Heart left ventricle (tissue), 16 donors: ENCODE measurements at regions not wholly inside any gene's neighbourhood (a gene's known extent, or its start where the extent isn't known, plus 50 kb on each side); places are given as distances from the start of the nearest gene placed in this dataset.

Experiments used
- ATAC-seq, 4 donors: fragments of 200-7000 bp; cut with Tn5 transposase; one replicate each; pipeline ENCODE4 v1.9.1; 2020 to 2022; ENCODE audit warnings: moderate library complexity in 4 of 4, mild to moderate bottlenecking in 3 of 4, moderate number of reproducible peaks in 1 of 4
- DNase-seq, 5 donors: peaks; one replicate each; pipeline ENCODE4 v3.0.0-alpha.2; 2020
- H3K27ac ChIP-seq, 12 donors: fragments of 200-600 bp; sonication (generic) in 4 of 12; one replicate each; pipeline versions ENCODE4 v1.5.0 to v1.8.0; 2016 to 2022; ENCODE audit warnings: mild to moderate bottlenecking in 2 of 12
- H3K27me3 ChIP-seq, 9 donors: fragments of 200-600 bp; sonication (generic) in 2 of 9; one replicate each; pipeline versions ENCODE4 v1.5.1 to v1.8.0; 2016 to 2022; ENCODE audit warnings: mild to moderate bottlenecking in 3 of 9
- H3K36me3 ChIP-seq, 9 donors: fragments of 200-600 bp; sonication (generic) in 2 of 9; one replicate each; pipeline versions ENCODE4 v1.5.0 to v1.8.0; 2018 to 2022; ENCODE audit warnings: mild to moderate bottlenecking in 2 of 9
- H3K4me1 ChIP-seq, 12 donors: fragments of 200-600 bp; sonication (generic) in 4 of 12; one replicate each; pipeline versions ENCODE4 v1.5.0 to v1.8.0; 2016 to 2022; ENCODE audit warnings: mild to moderate bottlenecking in 3 of 12
- H3K4me3 ChIP-seq, 12 donors: fragments of 200-600 bp; sonication (generic) in 4 of 12; one replicate each; pipeline versions ENCODE4 v1.5.0 to v1.8.0; 2017 to 2022; ENCODE audit warnings: mild to moderate bottlenecking in 9 of 12, moderate library complexity in 4 of 12
- H3K9me3 ChIP-seq, 12 donors: fragments of 200-600 bp; sonication (generic) in 4 of 12; one replicate each; pipeline versions ENCODE4 v1.5.0 to v1.8.0; 2016 to 2022; ENCODE audit warnings: mild to moderate bottlenecking in 1 of 12
- CTCF ChIP-seq, 12 donors: fragments of 200-600 bp; sonication (generic) in 4 of 12; IDR thresholded peaks; one replicate each; pipeline versions ENCODE4 v1.5.0 to v1.8.0; 2018 to 2022; ENCODE audit warnings: antibody characterized with exemption in 12 of 12, mild to moderate bottlenecking in 5 of 12
- POLR2A ChIP-seq, 2 donors: fragments of 450-650 bp; IDR thresholded peaks; one replicate each; pipeline ENCODE4 v1.6.1; 2017; ENCODE audit warnings: antibody characterized with exemption in 2 of 2, mild to moderate bottlenecking in 2 of 2, moderate library complexity in 2 of 2
- WGBS, 4 donors: extraction: QIAGEN DNeasy Blood & Tissue Kit in 2 of 4; methylation state at CpG; one replicate each; pipeline versions ENCODE4 v1.1.5 to v1.1.7; 2013 to 2018; 5-methylcytosine and 5-hydroxymethylcytosine counted together
- intact Hi-C, 10 donors: fragments of 100-400 bp; cut with DNase I; formaldehyde crosslinking; loops; one replicate each; pipeline versions ENCODE4 v1.11.1 to v1.14.2; 2022
- donor health status: ischemic (EF 13 %, LVEDD 7.1; RV severe dilation, severe dysfunction).
- donor health status: healthy with polysubstance abuse.
- donor health status: DM: no; HTN: yes; CAD: no.
- donor health status: DM: no; HTN: no; CAD: no.
- donor health status: ischemic (EF 25% LVEDD 6.9; RV normal size, moderate dysfunction).
- donor health status: ischemic (EF 25% LVEDD 5.7; RV mildly dilated, moderate dysfunction).
- donor health status: healthy.
- donor health status: DM: yes; HTN: yes; CAD: no.
- donor health status: ischemic (EF 35%, LVEDD 5.7; RV mildly dilated, moderate dysfunction).
- donor health status: nonischemic (EF 11% LVEDD 7.7; RV severe dilation, severe dysfunction).
- donor health status: DM: yes; HTN: yes; CAD: no.
- donor health status: PGD.
- donor health status: ischemic (EF 29% LVEDD 5.4; RV normal size, mild dysfunction).
- donor health status: nonischemic (EF 23%, LVEDD 6.1; RV moderate dilation, normal function).

DNA sequence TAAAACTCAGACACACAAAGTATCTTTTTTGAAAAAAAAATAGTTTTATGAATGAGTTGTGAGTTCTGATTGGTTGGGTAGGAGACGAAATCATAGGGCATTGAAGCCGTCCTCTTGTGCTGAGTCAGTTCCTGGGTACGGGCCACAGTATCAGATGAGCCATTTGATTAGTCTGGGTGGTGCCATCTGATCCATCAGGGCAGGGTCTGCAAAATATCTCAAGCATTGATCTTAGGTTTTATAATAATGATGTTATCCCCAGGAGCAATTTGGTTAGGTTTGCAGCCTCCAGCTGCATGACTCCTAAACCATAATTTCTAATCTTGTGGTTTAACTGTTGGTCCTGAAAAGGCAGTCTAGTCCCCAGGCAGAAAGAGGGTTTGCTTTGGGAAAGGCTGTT lies 1310.6 kb downstream of the SLITRK1 start:
- ATAC-seq = no peak

GRCh38 chr13:82569581-82569980 lies 1312.7 kb downstream of the SLITRK1 start:
- no peak for DNase-seq
- WGBS, 4 donors = 68 to 78% (median 70%) methylated on average over 1 of the region's 1 CpG
- Histone ChIP-seq H3K4me3 (no peak overlapping the region), H3K36me3 (no peaks in the 10 kb centered on the region), H3K4me1 (no peaks in the 10 kb centered on the region), H3K27ac (no peak overlapping the region), H3K27me3 (no peaks in the 10 kb centered on the region), H3K9me3 (no peaks in the 10 kb centered on the region)
- ATAC-seq = no peak
- no peak for TF ChIP-seq CTCF (IDR thresholded peaks at IDR 0.05)
- no peak for TF ChIP-seq POLR2A (IDR thresholded peaks at IDR 0.05)
- intact Hi-C loops = no loop called here

More for the DNA sequence above, 1310.6 kb downstream of the SLITRK1 start:
- intact Hi-C loops = no loop called here
- 49 to 65% (median 63%) methylated on average over 3 of the region's 3 CpGs for WGBS, 4 donors
- H3K4me3 ChIP-seq = no peak overlapping the region
- TF ChIP-seq POLR2A (IDR thresholded peaks at IDR 0.05) = no peak
- no peak for TF ChIP-seq CTCF (IDR thresholded peaks at IDR 0.05)
- no peaks in the 10 kb centered on the region for H3K4me1 ChIP-seq
- H3K36me3 ChIP-seq = no peaks in the 10 kb centered on the region
- H3K27me3 ChIP-seq = no peaks in the 10 kb centered on the region
- peaks cover 0 to 7% (median 0%) of the 10 kb centered on the region in 12 donors for H3K9me3 ChIP-seq
- H3K27ac ChIP-seq = no peak overlapping the region
- no peak for DNase-seq

DNA sequence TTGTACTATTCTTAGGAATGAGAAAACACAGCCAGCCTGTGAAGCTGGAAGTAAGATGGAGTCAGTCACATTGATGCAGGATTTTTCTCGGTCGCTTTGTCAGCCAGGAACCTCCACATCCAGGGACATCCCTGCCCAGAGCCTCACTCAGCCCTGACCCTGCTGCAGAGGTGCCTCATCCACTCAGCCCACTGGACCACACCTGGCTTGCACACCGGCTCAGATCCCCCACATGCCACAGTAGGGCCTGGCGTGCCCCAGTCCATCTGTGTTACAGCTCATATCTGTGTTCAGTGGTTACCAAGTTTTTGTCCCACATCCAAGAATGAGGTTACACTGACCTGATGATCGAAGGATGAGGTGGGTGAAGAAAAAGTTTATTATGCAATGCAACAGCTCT lies 1315.4 kb downstream of the SLITRK1 start:
- no peaks in the 10 kb centered on the region for H3K4me1 ChIP-seq
- H3K9me3 ChIP-seq = no peaks in the 10 kb centered on the region
- WGBS, 4 donors = 75 to 83% (median 79%) methylated on average over 5 of the region's 5 CpGs
- no peak for TF ChIP-seq POLR2A (IDR thresholded peaks at IDR 0.05)
- TF ChIP-seq CTCF (IDR thresholded peaks at IDR 0.05) = no peak
- ATAC-seq = no peak
- H3K4me3 ChIP-seq = no peak overlapping the region
- no peak for DNase-seq
- H3K27ac ChIP-seq = no peak overlapping the region
- H3K36me3 ChIP-seq = no peaks in the 10 kb centered on the region
- H3K27me3 ChIP-seq = no peaks in the 10 kb centered on the region
- intact Hi-C loops = no loop called here

- intact Hi-C loops = no loop called here
- Histone ChIP-seq H3K9me3 (no peaks in the 10 kb centered on the region), H3K36me3 (no peaks in the 10 kb centered on the region), H3K27me3 (no peaks in the 10 kb centered on the region), H3K27ac (no peak overlapping the region), H3K4me3 (no peak overlapping the region), H3K4me1 (no peaks in the 10 kb centered on the region)
- ATAC-seq (no peak), DNase-seq (no peak)
- no peak for TF ChIP-seq CTCF (IDR thresholded peaks at IDR 0.05)
- TF ChIP-seq POLR2A (IDR thresholded peaks at IDR 0.05) = no peak
- 51 to 60% (median 55%) methylated on average over 7 of the region's 7 CpGs for WGBS, 4 donors
Observed at GRCh38 chr13:82565201-82565600, 1317.1 kb downstream of the SLITRK1 start.
